ENCODE measurements at regions not wholly inside any gene's neighbourhood (a gene's known extent, or its start where the extent isn't known, plus 50 kb on each side); places are given as distances from the start of the nearest gene placed in this dataset.
"Not testable (repeated sequence)": the region's sequence is repeated elsewhere in the genome, so short reads cannot be mapped to it uniquely, and the experiment has no call there.

- FAIRE-seq (no peak), DNase-seq (ENCODE audit: insufficient read length, low spot score) (no peak)
- TF ChIP-seq CTCF (IDR thresholded peaks at IDR 0.05; ENCODE audit: insufficient read depth, missing control alignments), result no peak
Measured at GRCh38 chr11:82047200-82047599, 686.5 kb downstream of the FAM181B start.

DNA sequence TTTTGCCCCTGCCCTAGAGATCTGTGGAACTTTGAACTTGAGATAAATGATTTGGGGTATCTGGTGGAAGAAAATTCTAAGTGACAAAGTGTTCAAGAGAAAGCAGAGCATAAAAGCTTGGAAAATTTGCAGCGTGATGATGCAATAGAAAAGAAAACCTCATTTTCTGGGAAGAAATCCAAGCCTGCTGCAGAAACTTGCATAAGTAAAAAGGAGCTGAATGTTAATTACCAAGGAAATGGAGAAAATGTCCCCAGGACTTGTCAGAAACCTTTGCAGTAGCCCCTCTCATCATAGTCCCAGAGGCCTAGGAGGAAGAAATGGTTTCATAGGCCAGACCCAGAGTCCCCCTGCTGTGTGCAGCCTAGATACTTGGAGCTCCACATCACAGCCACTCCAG is 686.9 kb downstream of the FAM181B start:
- TF ChIP-seq CTCF (IDR thresholded peaks at IDR 0.05; ENCODE audit: insufficient read depth, missing control alignments), result no peak
- DNase-seq (ENCODE audit: insufficient read length, low spot score) (no peak), FAIRE-seq (no peak)

- no peak for FAIRE-seq
- no peak for DNase-seq (ENCODE audit: insufficient read length, low spot score)
- no peak for TF ChIP-seq CTCF (IDR thresholded peaks at IDR 0.05; ENCODE audit: insufficient read depth, missing control alignments)
Measured at GRCh38 chr11:82045748-82046457, 687.8 kb downstream of the FAM181B start.

DNA sequence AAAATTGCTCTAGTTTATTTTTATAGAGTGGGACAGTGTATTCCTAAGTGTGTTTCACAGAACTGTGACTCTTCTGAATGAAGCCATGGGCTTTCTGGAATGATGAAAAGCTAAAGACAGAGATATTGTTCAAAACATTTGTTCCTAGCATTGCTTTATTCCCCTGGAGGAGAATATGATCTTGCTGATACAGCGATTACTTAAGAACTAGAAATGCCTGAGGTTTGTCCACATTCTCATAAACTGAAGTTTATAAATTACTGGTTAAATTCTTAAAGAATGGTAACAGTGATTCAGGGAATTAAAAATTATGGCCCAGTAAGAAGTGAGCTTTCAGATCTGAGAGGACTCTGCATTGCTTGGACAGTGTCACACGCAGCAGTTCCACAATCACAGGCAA is 690.3 kb downstream of the FAM181B start:
- TF ChIP-seq CTCF (IDR thresholded peaks at IDR 0.05; ENCODE audit: insufficient read depth, missing control alignments), result no peak
- DNase-seq (ENCODE audit: insufficient read length, low spot score) (no peak), FAIRE-seq (no peak)

DNA sequence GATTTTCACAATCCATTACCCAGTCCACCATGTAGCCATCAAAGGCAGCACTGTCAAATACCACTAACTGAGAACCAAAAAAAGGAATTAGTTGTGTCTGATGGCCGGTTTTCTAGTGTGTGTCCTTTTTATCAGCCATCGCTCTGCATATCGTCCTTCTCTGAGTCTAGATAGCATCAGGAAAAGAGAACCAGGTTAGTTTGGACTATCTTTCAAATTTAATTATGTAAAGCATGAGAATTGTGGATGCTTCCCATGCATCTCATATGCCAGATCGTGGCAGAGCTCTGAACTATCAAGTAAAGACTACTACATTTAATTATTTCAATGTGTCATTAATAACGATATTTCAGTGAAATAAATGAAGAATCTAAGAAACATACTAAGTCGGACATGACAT is 691.9 kb downstream of the FAM181B start:
- FAIRE-seq (no peak), DNase-seq (ENCODE audit: insufficient read length, low spot score) (no peak)
- no peak for TF ChIP-seq CTCF (IDR thresholded peaks at IDR 0.05; ENCODE audit: insufficient read depth, missing control alignments)

DNA sequence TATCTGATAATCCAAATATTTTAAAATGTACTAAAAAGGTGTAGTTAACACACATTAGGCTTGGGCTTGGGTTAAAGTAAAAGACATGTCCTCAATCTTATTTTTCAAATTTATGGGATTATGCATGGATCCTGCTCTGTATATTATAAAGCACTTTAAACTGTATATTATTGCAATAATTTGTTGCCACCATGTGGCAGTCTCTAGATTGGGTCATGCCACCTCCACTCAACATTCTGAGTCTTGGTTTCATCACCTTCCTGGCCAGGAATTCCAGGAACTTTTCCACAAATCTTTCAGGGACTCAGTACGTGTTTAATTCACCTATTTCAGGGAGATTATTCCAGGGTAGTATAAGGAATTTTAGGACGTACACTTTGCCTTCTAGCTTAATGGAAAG is 695.5 kb downstream of the FAM181B start:
- FAIRE-seq (no peak), DNase-seq (ENCODE audit: insufficient read length, low spot score) (no peak)
- TF ChIP-seq CTCF (IDR thresholded peaks at IDR 0.05; ENCODE audit: insufficient read depth, missing control alignments), result peak; percentile 25

- no peak for TF ChIP-seq CTCF (IDR thresholded peaks at IDR 0.05; ENCODE audit: insufficient read depth, missing control alignments)
- no peak for DNase-seq (ENCODE audit: insufficient read length, low spot score)
- FAIRE-seq, result no peak
Measured at GRCh38 chr11:82034527-82034926, 699.1 kb downstream of the FAM181B start.

DNA sequence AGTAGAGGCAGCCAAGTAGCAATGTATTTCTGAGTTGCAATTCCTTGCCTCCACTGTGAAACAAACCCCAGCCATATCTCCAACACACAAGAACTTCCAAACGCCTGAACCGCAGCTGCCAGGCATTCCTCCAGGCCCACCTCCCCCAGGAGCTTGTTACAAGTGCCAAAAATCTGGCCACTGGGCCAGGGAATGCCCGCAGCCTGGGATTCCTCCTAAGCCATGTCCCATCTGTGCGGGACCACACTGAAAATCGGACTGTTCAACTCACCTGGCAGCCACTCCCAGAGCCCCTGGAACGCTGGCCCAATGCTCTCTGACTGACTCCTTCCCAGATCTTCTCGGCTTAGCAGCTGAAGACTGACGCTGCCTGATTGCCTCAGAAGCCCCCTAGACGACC is 706.3 kb downstream of the FAM181B start:
- not testable (repeated sequence) for DNase-seq (ENCODE audit: insufficient read length, low spot score); FAIRE-seq
